Pancreas (tissue), 10 donors: ENCODE measurements at regions not wholly inside any gene's neighbourhood (a gene's known extent, or its start where the extent isn't known, plus 50 kb on each side); places are given as distances from the start of the nearest gene placed in this dataset.

Source experiments
- ATAC-seq, 4 donors: fragments of 200-7000 bp; cut with Tn5 transposase; one replicate each; pipeline versions ENCODE4 v1.8.0 to v1.9.1; 2020; ENCODE audit warnings: mild to moderate bottlenecking in 4 of 4, moderate library complexity in 4 of 4
- DNase-seq, 6 donors: peaks; one replicate each; pipeline ENCODE4 v3.0.0-alpha.2; 2020
- FAIRE-seq: peaks from 2 replicates; lab custom pipeline; 2012; peaks lifted over from hg19 to GRCh38; lab: Jason Lieb, UNC
- H3K27ac ChIP-seq, 4 donors: fragments of 200-600 bp; sonication (generic); 1 replicate in 3 of 4; 2 replicates in 1 of 4; pipeline versions ENCODE4 v1.5.0 to v1.8.0; 2020
- H3K27me3 ChIP-seq, 4 donors: fragments of 200-600 bp; one replicate each; pipeline ENCODE4 v1.8.0; 2021
- H3K36me3 ChIP-seq, 3 donors: fragments of 200-600 bp; sonication (generic) in 1 of 3; one replicate each; pipeline versions ENCODE4 v1.5.0 to v1.8.0; 2020 to 2021
- H3K4me1 ChIP-seq, 3 donors: fragments of 200-600 bp; one replicate each; pipeline ENCODE4 v1.8.0; 2021
- H3K4me3 ChIP-seq, 4 donors: fragments of 200-600 bp; sonication (generic) in 2 of 4; one replicate each; pipeline versions ENCODE4 v1.5.0 to v1.8.0; 2020 to 2021
- H3K9me3 ChIP-seq, 4 donors: fragments of 200-600 bp; one replicate each; pipeline ENCODE4 v1.8.0; 2021
- WGBS, 2 donors: extraction: QIAGEN DNeasy Blood & Tissue Kit; methylation state at CpG; one replicate each; pipeline ENCODE4 v1.1.7; 2013; 5-methylcytosine and 5-hydroxymethylcytosine counted together
- intact Hi-C, 3 donors: fragments of 100-400 bp; cut with DNase I; formaldehyde crosslinking; loops; one replicate each; pipeline versions ENCODE4 v1.11.1 to v1.14.2; 2022
- TF ChIP-seq, protein P1 (sequence below), 4 donors: fragments of 200-600 bp; sonication (generic) in 3 of 4; IDR thresholded peaks; one replicate each; pipeline versions ENCODE4 v1.5.0 to v1.8.0; 2021; ENCODE audit warnings: antibody characterized with exemption in 4 of 4
- donor health status: healthy with polysubstance abuse.
- donor health status: DM: no; HTN: no; CAD: no; lungs with moderate emphysema.
- donor health status: DM: no; HTN: no; CAD: no.
- donor health status: control.
- donor health status: control.
- donor health status: Bipolar disorder and iron deficiency.
- donor health status: DM: yes; HTN: yes; CAD: no.
- donor health status: DM: no; HTN: no; CAD: no.
- donor health status: DM: no; HTN: no; CAD: no.
- donor health status: DM: yes; HTN: yes; CAD: no.

GRCh38 chrX:99914635-99915034 lies 495.4 kb downstream of the PCDH19 start:
- intact Hi-C loops = no loop called here
- ATAC-seq (no peak), FAIRE-seq (peak; percentile 45), DNase-seq (no peak)
- Histone ChIP-seq H3K36me3 (no peaks in the 10 kb centered on the region), H3K4me3 (no peak overlapping the region), H3K27me3 (peaks cover 0 to 5% (median 0%) of the 10 kb centered on the region in 4 donors), H3K27ac (no peak overlapping the region), H3K9me3 (no peaks in the 10 kb centered on the region), H3K4me1 (no peaks in the 10 kb centered on the region)
- TF ChIP-seq, protein P1, sequence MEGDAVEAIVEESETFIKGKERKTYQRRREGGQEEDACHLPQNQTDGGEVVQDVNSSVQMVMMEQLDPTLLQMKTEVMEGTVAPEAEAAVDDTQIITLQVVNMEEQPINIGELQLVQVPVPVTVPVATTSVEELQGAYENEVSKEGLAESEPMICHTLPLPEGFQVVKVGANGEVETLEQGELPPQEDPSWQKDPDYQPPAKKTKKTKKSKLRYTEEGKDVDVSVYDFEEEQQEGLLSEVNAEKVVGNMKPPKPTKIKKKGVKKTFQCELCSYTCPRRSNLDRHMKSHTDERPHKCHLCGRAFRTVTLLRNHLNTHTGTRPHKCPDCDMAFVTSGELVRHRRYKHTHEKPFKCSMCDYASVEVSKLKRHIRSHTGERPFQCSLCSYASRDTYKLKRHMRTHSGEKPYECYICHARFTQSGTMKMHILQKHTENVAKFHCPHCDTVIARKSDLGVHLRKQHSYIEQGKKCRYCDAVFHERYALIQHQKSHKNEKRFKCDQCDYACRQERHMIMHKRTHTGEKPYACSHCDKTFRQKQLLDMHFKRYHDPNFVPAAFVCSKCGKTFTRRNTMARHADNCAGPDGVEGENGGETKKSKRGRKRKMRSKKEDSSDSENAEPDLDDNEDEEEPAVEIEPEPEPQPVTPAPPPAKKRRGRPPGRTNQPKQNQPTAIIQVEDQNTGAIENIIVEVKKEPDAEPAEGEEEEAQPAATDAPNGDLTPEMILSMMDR (IDR thresholded peaks at IDR 0.05) = no peak
- 17 to 38% methylated on average over 2 of the region's 2 CpGs for WGBS, 2 donors

- WGBS, 2 donors = 44 to 56% methylated on average over 5 of the region's 5 CpGs
- Histone ChIP-seq H3K27ac (no peak overlapping the region), H3K36me3 (no peaks in the 10 kb centered on the region), H3K27me3 (peaks cover 0 to 5% (median 0%) of the 10 kb centered on the region in 4 donors), H3K9me3 (no peaks in the 10 kb centered on the region), H3K4me1 (no peaks in the 10 kb centered on the region), H3K4me3 (no peak overlapping the region)
- intact Hi-C loops = no loop called here
- ATAC-seq (no peak), FAIRE-seq (no peak), DNase-seq (no peak)
- TF ChIP-seq, protein P1 (IDR thresholded peaks at IDR 0.05) = no peak
Observed at GRCh38 chrX:99913611-99914010, 496.5 kb downstream of the PCDH19 start.

GRCh38 chrX:99909946-99910345 lies 500.1 kb downstream of the PCDH19 start:
- Histone ChIP-seq H3K4me3 (no peak overlapping the region), H3K9me3 (no peaks in the 10 kb centered on the region), H3K4me1 (no peaks in the 10 kb centered on the region), H3K27me3 (no peaks in the 10 kb centered on the region), H3K27ac (no peak overlapping the region), H3K36me3 (no peaks in the 10 kb centered on the region)
- no peak for DNase-seq
- 11 to 14% methylated on average over 1 of the region's 1 CpG for WGBS, 2 donors
- intact Hi-C loops = no loop called here
- TF ChIP-seq, protein P1 (IDR thresholded peaks at IDR 0.05) = no peak
- FAIRE-seq = no peak
- ATAC-seq = no peak

GRCh38 chrX:99901091-99901490 lies 509.0 kb downstream of the PCDH19 start:
- Histone ChIP-seq H3K4me1 (no peaks in the 10 kb centered on the region), H3K4me3 (no peak overlapping the region), H3K27ac (no peak overlapping the region), H3K36me3 (no peaks in the 10 kb centered on the region), H3K9me3 (no peaks in the 10 kb centered on the region), H3K27me3 (no peaks in the 10 kb centered on the region)
- WGBS, 2 donors = 35 to 49% methylated on average over 4 of the region's 4 CpGs
- TF ChIP-seq, protein P1 (IDR thresholded peaks at IDR 0.05) = no peak
- FAIRE-seq (no peak), DNase-seq (peak in 1 of 6 donors; percentile 19), ATAC-seq (no peak)
- intact Hi-C loops = no loop called here

DNA sequence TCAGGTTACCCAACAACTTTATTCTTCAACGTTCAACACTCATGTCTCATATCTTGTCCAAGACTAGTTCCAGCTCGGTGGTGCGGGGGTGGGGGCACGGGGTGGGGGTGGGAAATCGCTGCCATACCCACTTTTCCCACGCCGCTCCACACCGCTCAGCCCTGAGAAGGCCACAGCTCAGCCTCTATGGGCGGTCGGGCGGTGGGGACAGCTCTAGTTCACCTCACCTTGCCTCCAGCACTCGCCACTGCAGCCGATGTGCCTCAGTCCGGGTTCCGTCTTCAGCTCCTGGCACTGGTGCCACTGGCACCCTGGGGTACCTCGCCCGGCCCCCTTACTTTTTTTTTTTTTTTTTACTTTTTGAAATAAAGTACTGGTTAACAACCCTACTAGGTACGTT lies 522.2 kb downstream of the PCDH19 start:
- no peak for ATAC-seq
- no peaks in the 10 kb centered on the region for H3K36me3 ChIP-seq
- H3K9me3 ChIP-seq = no peaks in the 10 kb centered on the region
- TF ChIP-seq, protein P1 (IDR thresholded peaks at IDR 0.05) = no peak
- H3K27ac ChIP-seq = no peak overlapping the region
- 76 to 83% methylated on average over 18 of the region's 18 CpGs for WGBS, 2 donors
- no peak overlapping the region for H3K4me3 ChIP-seq
- no peaks in the 10 kb centered on the region for H3K27me3 ChIP-seq
- FAIRE-seq = no peak
- intact Hi-C loops = no loop called here
- DNase-seq = peak in 2 of 6 donors; percentile 31 to 57
- H3K4me1 ChIP-seq = no peaks in the 10 kb centered on the region
